GM23338 (cell line): ENCODE measurements at regions not wholly inside any gene's neighbourhood (a gene's known extent, or its start where the extent isn't known, plus 50 kb on each side); places are given as distances from the start of the nearest gene placed in this dataset.

Experiments used
- ATAC-seq: fragments of 200-7000 bp; cut with Tn5 transposase; 3 replicates; pipeline ENCODE4 v1.9.1; 2020
- DNase-seq: peaks from one replicate; pipeline ENCODE4 v3.0.0-alpha.2; 2015; ENCODE audit warnings: low spot score
- H2AFZ ChIP-seq: fragments of 200-600 bp; sonication (generic); 2 replicates; pipeline ENCODE4 v1.8.0; 2016; ENCODE audit warnings: antibody characterized with exemption, mild to moderate bottlenecking, moderate library complexity
- H3F3A ChIP-seq: fragments of 200-600 bp; sonication (generic); replicated peaks from 2 replicates; pipeline ENCODE4 v1.8.0; 2017; ENCODE audit warnings: antibody characterized with exemption, mixed run types, low read depth
- H3K27ac ChIP-seq: fragments of 200-600 bp; sonication (generic); 2 replicates; pipeline ENCODE4 v1.6.1; 2016; ENCODE audit warnings: low read depth
- H3K27me3 ChIP-seq: fragments of 200-600 bp; sonication (generic); 2 replicates; pipeline ENCODE4 v1.8.0; 2016; ENCODE audit warnings: mild to moderate bottlenecking, mixed run types, moderate library complexity; ENCODE audit not compliant: insufficient read depth
- H3K36me3 ChIP-seq: fragments of 200-600 bp; sonication (generic); 2 replicates; pipeline ENCODE4 v1.8.0; 2016; ENCODE audit warnings: mild to moderate bottlenecking; ENCODE audit not compliant: insufficient read depth
- H3K4me1 ChIP-seq: fragments of 200-600 bp; sonication (generic); 2 replicates; pipeline ENCODE4 v1.8.0; 2016; ENCODE audit warnings: mild to moderate bottlenecking, moderate library complexity; ENCODE audit not compliant: insufficient read depth
- H3K4me2 ChIP-seq: fragments of 200-600 bp; sonication (generic); 2 replicates; pipeline ENCODE4 v1.7.1; 2017; ENCODE audit warnings: mixed run types
- H3K4me3 ChIP-seq: fragments of 200-600 bp; sonication (generic); 2 replicates; pipeline ENCODE4 v1.6.1; 2016; ENCODE audit warnings: mixed run types
- H3K79me2 ChIP-seq: fragments of 200-600 bp; sonication (generic); replicated peaks from 2 replicates; pipeline ENCODE4 v1.8.0; 2017; ENCODE audit warnings: mild to moderate bottlenecking; ENCODE audit not compliant: insufficient read depth
- H3K9me2 ChIP-seq: fragments of 200-600 bp; sonication (generic); 2 replicates; pipeline ENCODE4 v1.8.0; 2017; ENCODE audit not compliant: insufficient read depth
- H4K20me1 ChIP-seq: fragments of 200-600 bp; sonication (generic); replicated peaks from 2 replicates; pipeline ENCODE4 v1.8.0; 2017; ENCODE audit warnings: mild to moderate bottlenecking; ENCODE audit not compliant: insufficient read depth
- H3K27ac Mint-ChIP-seq: 2 replicates; pipeline ENCODE4 v1.8.0; 2020; ENCODE audit warnings: inconsistent platforms, mild to moderate bottlenecking, moderate library complexity, mixed read lengths
- H3K27me3 Mint-ChIP-seq: 3 replicates; pipeline ENCODE4 v1.8.0; 2022; ENCODE audit warnings: low read depth, mild to moderate bottlenecking, moderate library complexity, mixed read lengths, inconsistent platforms; ENCODE audit not compliant: insufficient read depth, poor library complexity
- H3K36me3 Mint-ChIP-seq: 3 replicates; pipeline ENCODE4 v1.8.0; 2021; ENCODE audit warnings: low read depth, mild to moderate bottlenecking, inconsistent platforms, moderate library complexity, mixed read lengths
- H3K4me1 Mint-ChIP-seq: 3 replicates; pipeline ENCODE4 v1.8.0; 2020; ENCODE audit warnings: mild to moderate bottlenecking, inconsistent platforms, mixed read lengths
- H3K4me3 Mint-ChIP-seq: 3 replicates; pipeline ENCODE4 v1.8.0; 2021; ENCODE audit warnings: moderate library complexity, mild to moderate bottlenecking, inconsistent platforms, mixed read lengths
- H3K9me3 Mint-ChIP-seq: 3 replicates; pipeline ENCODE4 v1.8.0; 2020; ENCODE audit warnings: moderate library complexity, mild to moderate bottlenecking, inconsistent platforms, mixed read lengths
- CREB1 ChIP-seq: fragments of 250-450 bp; sonication (Bioruptor Pico); IDR thresholded peaks from 2 replicates; pipeline ENCODE4 v1.5.0; 2020; ENCODE audit warnings: low read depth, mild to moderate bottlenecking, moderate library complexity
- EZH2 ChIP-seq: fragments of 200-600 bp; sonication (generic); IDR thresholded peaks from one replicate; pipeline ENCODE4 v1.8.0; 2017; ENCODE audit warnings: antibody characterized with exemption, mild to moderate bottlenecking, low read depth; ENCODE audit not compliant: unreplicated experiment
- JUNB ChIP-seq: IDR thresholded peaks from one replicate; pipeline ENCODE4 v1.6.1; 2016; ENCODE audit warnings: antibody characterized with exemption; ENCODE audit not compliant: unreplicated experiment
- NANOG ChIP-seq: IDR thresholded peaks from 2 replicates; pipeline ENCODE4 v1.6.1; 2016; ENCODE audit warnings: antibody characterized with exemption, borderline replicate concordance
- POLR2AphosphoS5 ChIP-seq: IDR thresholded peaks from 2 replicates; pipeline ENCODE4 v1.6.1; 2016; ENCODE audit warnings: antibody characterized with exemption, low read depth
- REST ChIP-seq: IDR thresholded peaks from one replicate; pipeline ENCODE4 v1.6.1; 2018; ENCODE audit warnings: antibody characterized with exemption; ENCODE audit not compliant: unreplicated experiment
- STAT1 ChIP-seq: IDR thresholded peaks from one replicate; pipeline ENCODE4 v1.6.1; 2016; ENCODE audit warnings: antibody characterized with exemption; ENCODE audit not compliant: unreplicated experiment
- ZNF114 ChIP-seq: fragments of 250-450 bp; sonication (Bioruptor Pico); IDR thresholded peaks from 2 replicates; pipeline ENCODE4 v1.5.0; 2020; ENCODE audit warnings: mild to moderate bottlenecking, moderate library complexity
- ZNF331 ChIP-seq: fragments of 250-450 bp; sonication (Bioruptor Pico); IDR thresholded peaks from 2 replicates; pipeline ENCODE4 v1.5.0; 2020; ENCODE audit warnings: low read depth, mild to moderate bottlenecking, moderate library complexity
- ZNF462 ChIP-seq: fragments of 250-450 bp; sonication (Bioruptor Pico); IDR thresholded peaks from 2 replicates; pipeline ENCODE4 v1.5.0; 2020; ENCODE audit warnings: mild to moderate bottlenecking, moderate library complexity
- TF ChIP-seq, protein P1 (sequence below), 2 experiments: fragments of 200-600 bp in 1 of 2; sonication (generic) in 1 of 2; conservative IDR thresholded peaks; 2 replicates each; pipeline versions ENCODE4 v1.5.1 to v1.6.1; 2016 to 2017; ENCODE audit warnings: antibody characterized with exemption in 2 of 2, low read depth in 2 of 2, mild to moderate bottlenecking in 2 of 2, moderate library complexity in 1 of 2

GRCh38 chr7:24137338-24137737 lies 146.7 kb upstream of the NPY start (continued):
- TF ChIP-seq REST, result no peak
- no peak for TF ChIP-seq POLR2AphosphoS5
- TF ChIP-seq JUNB, result no peak
- TF ChIP-seq, protein P1, sequence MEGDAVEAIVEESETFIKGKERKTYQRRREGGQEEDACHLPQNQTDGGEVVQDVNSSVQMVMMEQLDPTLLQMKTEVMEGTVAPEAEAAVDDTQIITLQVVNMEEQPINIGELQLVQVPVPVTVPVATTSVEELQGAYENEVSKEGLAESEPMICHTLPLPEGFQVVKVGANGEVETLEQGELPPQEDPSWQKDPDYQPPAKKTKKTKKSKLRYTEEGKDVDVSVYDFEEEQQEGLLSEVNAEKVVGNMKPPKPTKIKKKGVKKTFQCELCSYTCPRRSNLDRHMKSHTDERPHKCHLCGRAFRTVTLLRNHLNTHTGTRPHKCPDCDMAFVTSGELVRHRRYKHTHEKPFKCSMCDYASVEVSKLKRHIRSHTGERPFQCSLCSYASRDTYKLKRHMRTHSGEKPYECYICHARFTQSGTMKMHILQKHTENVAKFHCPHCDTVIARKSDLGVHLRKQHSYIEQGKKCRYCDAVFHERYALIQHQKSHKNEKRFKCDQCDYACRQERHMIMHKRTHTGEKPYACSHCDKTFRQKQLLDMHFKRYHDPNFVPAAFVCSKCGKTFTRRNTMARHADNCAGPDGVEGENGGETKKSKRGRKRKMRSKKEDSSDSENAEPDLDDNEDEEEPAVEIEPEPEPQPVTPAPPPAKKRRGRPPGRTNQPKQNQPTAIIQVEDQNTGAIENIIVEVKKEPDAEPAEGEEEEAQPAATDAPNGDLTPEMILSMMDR (conservative IDR thresholded peaks at IDR 0.05; ENCODE audit: low read depth in 2 of 2), result no peak

- Mint-ChIP-seq H3K27me3 (peaks cover 1% of the 10 kb centered on the region), H3K36me3 (no peaks in the 10 kb centered on the region), H3K9me3 (no peaks in the 10 kb centered on the region), H3K4me1 (no peaks in the 10 kb centered on the region), H3K27ac (no peak overlapping the region), H3K4me3 (no peak overlapping the region)
- no peak for DNase-seq
- no peaks in the 10 kb centered on the region for H3K4me1 ChIP-seq
- no peaks in the 10 kb centered on the region for H3K79me2 ChIP-seq
- H3K4me3 ChIP-seq, result no peak overlapping the region
- peaks cover 7% of the 10 kb centered on the region for H3K9me2 ChIP-seq
- no peak for ATAC-seq
- H3F3A ChIP-seq, result no peaks in the 10 kb centered on the region
- H3K27ac ChIP-seq, result no peak overlapping the region
- no peaks in the 10 kb centered on the region for H3K36me3 ChIP-seq
- H2AFZ ChIP-seq, result no peak overlapping the region
- H3K4me2 ChIP-seq, result no peak overlapping the region
- H4K20me1 ChIP-seq, result no peaks in the 10 kb centered on the region
- H3K27me3 ChIP-seq, result no peaks in the 10 kb centered on the region
- TF ChIP-seq JUNB (no peak), STAT1 (no peak), EZH2 (no peak), POLR2AphosphoS5 (no peak), CREB1 (CRISPR knock-in tag) (no peak), NANOG (no peak), ZNF114 (no peak), REST (no peak), ZNF331 (CRISPR knock-in tag) (no peak), ZNF462 (CRISPR knock-in tag) (no peak)
These were observed 145.6 kb upstream of the NPY start for GRCh38 chr7:24138343-24138742.
